ENCODE measurements at regions not wholly inside any gene's neighbourhood (a gene's known extent, or its start where the extent isn't known, plus 50 kb on each side); places are given as distances from the start of the nearest gene placed in this dataset.

DNA sequence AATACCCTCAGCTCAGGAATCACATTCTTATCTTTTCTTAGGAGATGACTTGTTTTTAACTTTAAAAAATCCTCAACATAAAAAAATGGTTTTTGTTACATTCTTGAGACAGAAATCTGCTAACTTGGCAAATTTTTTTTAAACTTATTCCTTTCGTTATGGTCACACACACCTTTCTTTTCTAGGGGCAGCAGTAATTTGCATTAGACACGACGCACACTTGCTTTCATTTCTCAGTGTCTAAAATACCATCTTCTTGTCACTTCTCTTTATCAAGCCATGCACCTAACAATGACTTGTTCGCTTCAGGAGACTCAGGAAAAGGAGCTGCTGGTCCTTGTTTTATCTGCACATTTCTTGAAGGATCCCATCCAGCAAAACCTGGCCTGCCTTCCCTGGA is 112.6 kb upstream of the TBL1X start:
- no peak overlapping the region for H3K4me3 Mint-ChIP-seq
- Histone ChIP-seq H3K9me2 (ENCODE audit: insufficient read depth) (no peaks in the 10 kb centered on the region), H3K27me3 (ENCODE audit: insufficient read depth) (no peaks in the 10 kb centered on the region), H4K20me1 (replicated peaks; ENCODE audit: insufficient read depth) (no peaks in the 10 kb centered on the region), H3K79me2 (replicated peaks; ENCODE audit: insufficient read depth) (no peaks in the 10 kb centered on the region), H3F3A (replicated peaks; ENCODE audit: low read depth) (no peaks in the 10 kb centered on the region), H3K27ac (ENCODE audit: low read depth) (no peak overlapping the region), H3K4me3 (no peak overlapping the region), H3K4me2 (0 out of 2 replicates have a peak overlapping the region, but pooled peaks have one; percentile 15), H3K4me1 (ENCODE audit: insufficient read depth) (peaks cover 11% of the 10 kb centered on the region; the same call in 1 of the 2 replicates), H2AFZ (no peak overlapping the region), H3K36me3 (ENCODE audit: insufficient read depth) (no peaks in the 10 kb centered on the region)
- DNase-seq (ENCODE audit: low spot score) (no peak), ATAC-seq (no peak)
- TF ChIP-seq EZH2 (IDR thresholded peaks at IDR 0.05; ENCODE audit: low read depth, unreplicated experiment) (no peak), EZH2phosphoT487 (IDR thresholded peaks at IDR 0.05; ENCODE audit: unreplicated experiment) (no peak), ETS1 (IDR thresholded peaks at IDR 0.05) (no peak), JUNB (IDR thresholded peaks at IDR 0.05; ENCODE audit: unreplicated experiment) (no peak), NANOG (IDR thresholded peaks at IDR 0.05; ENCODE audit: borderline replicate concordance) (no peak), ZNF462 (CRISPR knock-in tag; IDR thresholded peaks at IDR 0.05) (no peak), CTCF (conservative IDR thresholded peaks at IDR 0.05; ENCODE audit: low read depth in 2 of 2) (no peak), ZNF331 (CRISPR knock-in tag; IDR thresholded peaks at IDR 0.05; ENCODE audit: low read depth) (no peak), REST (IDR thresholded peaks at IDR 0.05; ENCODE audit: unreplicated experiment) (no peak), ZNF114 (CRISPR knock-in tag; IDR thresholded peaks at IDR 0.05) (no peak), CREB1 (CRISPR knock-in tag; IDR thresholded peaks at IDR 0.05; ENCODE audit: low read depth) (no peak), POLR2AphosphoS5 (IDR thresholded peaks at IDR 0.05; ENCODE audit: low read depth) (no peak), STAT1 (IDR thresholded peaks at IDR 0.05; ENCODE audit: unreplicated experiment) (no peak)
- H3K27me3 Mint-ChIP-seq (ENCODE audit: insufficient read depth, low read depth, poor library complexity), result peaks cover 3% of the 10 kb centered on the region
- H3K36me3 Mint-ChIP-seq (ENCODE audit: low read depth), result no peaks in the 10 kb centered on the region
- no peaks in the 10 kb centered on the region for H3K9me3 Mint-ChIP-seq
- H3K4me1 Mint-ChIP-seq, result peaks cover 15% of the 10 kb centered on the region
- no peak overlapping the region; the same call in 1 of the 2 replicates for H3K27ac Mint-ChIP-seq

Measured in GM23338 (cell line).